ENCODE measurements at regions not wholly inside any gene's neighbourhood (a gene's known extent, or its start where the extent isn't known, plus 50 kb on each side); places are given as distances from the start of the nearest gene placed in this dataset.

DNA sequence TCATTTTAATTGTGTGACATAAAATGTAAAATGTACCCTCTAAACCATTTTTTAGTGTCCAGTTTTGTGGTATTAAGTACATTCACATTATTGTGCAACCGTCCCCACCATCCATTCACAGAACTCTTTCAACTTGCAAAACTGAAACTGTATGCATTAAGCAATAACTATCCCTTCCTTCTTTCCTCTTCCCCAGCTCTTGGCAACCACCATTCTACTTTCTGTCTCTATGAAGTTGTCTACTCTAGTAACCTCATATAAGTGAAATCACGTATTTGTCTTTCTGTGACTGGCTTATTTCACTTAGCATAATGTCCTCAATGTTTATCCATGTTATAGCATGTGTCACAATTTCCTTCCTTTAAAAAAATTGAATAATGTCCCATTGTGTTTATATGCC, 142.4 kb downstream of the C9orf152 start:
- Histone ChIP-seq H3K9ac (replicated peaks; ENCODE audit: extremely low read depth, insufficient read depth, low read length) (peak overlapping the region; percentile 26), H3K79me2 (ENCODE audit: control insufficient read depth, insufficient read depth, low read length) (peaks cover 90% of the 10 kb centered on the region), H4K20me1 (replicated peaks; ENCODE audit: control insufficient read depth, extremely low read depth, insufficient read depth, low read length) (peaks cover 3% of the 10 kb centered on the region), H3K9me3 (replicated peaks; ENCODE audit: control insufficient read depth, insufficient read depth, low read length) (no peaks in the 10 kb centered on the region), H3K4me3 (replicated peaks in 1 of 3; ENCODE audit: insufficient read depth in 1 of 3, low read depth in 1 of 3, low read length in 3 of 3) (no peak overlapping the region), H3K27ac (ENCODE audit: insufficient read depth, low read depth, low read length) (peak overlapping the region; percentile 59), H3K27me3 (ENCODE audit: control insufficient read depth in 2 of 2, insufficient read depth in 2 of 2, low read length in 2 of 2) (no peaks in the 10 kb centered on the region), H3K36me3 (ENCODE audit: control insufficient read depth in 2 of 2, extremely low read depth in 1 of 2, insufficient read depth in 2 of 2, low read length in 2 of 2) (peaks cover 2 to 6% of the 10 kb centered on the region in 2 experiments), H3K4me1 (ENCODE audit: control insufficient read depth, extremely low read depth, insufficient read depth, low read length) (peaks cover 64% of the 10 kb centered on the region), H2AFZ (ENCODE audit: low read depth, low read length) (no peak overlapping the region), H3K4me2 (ENCODE audit: insufficient read depth, low read length) (peak overlapping the region; percentile 24), H3K9me1 (replicated peaks; ENCODE audit: control insufficient read depth, extremely low read depth, insufficient read depth, low read length) (no peaks in the 10 kb centered on the region)
- no TSS peak for BruUV-seq (replicated peaks)
- dilution Hi-C loops (cut with MboI; ENCODE audit: extremely low pct_ligation_motif_present, low sequenced_read_pairs) (loop anchor here (10.0 kb wide), 1 partner anchor 161 kb away; no protein-coding TSS in a partner anchor), intact Hi-C loops (cut with micrococcal nuclease) (loop anchor here (1.0 to 10.0 kb wide), 2 partner anchors 78 to 189 kb away; partner anchors contain the start of gene TXN)
- peak; percentile 53 for FAIRE-seq
- CTCF ChIA-PET = interaction anchor here (1.1 to 1.6 kb wide), 2 partner anchors 9 to 10 kb away, joined by 3 to 4 read pairs; no protein-coding TSS in a partner anchor
- peak; percentile 65 for DNase-seq (ENCODE audit: low read depth, low spot score)
- POLR2A ChIA-PET = no interaction called here
- TF ChIP-seq POLR2AphosphoS5 (IDR thresholded peaks at IDR 0.05; ENCODE audit: insufficient read depth, low read depth, low read length) (no peak), JUN (IDR thresholded peaks at IDR 0.05; ENCODE audit: borderline replicate concordance, insufficient read depth, insufficient read length, low read depth) (peak; percentile 66), POLR2A (IDR thresholded peaks at IDR 0.05; ENCODE audit: low read depth, low read length) (no peak)

DNA sequence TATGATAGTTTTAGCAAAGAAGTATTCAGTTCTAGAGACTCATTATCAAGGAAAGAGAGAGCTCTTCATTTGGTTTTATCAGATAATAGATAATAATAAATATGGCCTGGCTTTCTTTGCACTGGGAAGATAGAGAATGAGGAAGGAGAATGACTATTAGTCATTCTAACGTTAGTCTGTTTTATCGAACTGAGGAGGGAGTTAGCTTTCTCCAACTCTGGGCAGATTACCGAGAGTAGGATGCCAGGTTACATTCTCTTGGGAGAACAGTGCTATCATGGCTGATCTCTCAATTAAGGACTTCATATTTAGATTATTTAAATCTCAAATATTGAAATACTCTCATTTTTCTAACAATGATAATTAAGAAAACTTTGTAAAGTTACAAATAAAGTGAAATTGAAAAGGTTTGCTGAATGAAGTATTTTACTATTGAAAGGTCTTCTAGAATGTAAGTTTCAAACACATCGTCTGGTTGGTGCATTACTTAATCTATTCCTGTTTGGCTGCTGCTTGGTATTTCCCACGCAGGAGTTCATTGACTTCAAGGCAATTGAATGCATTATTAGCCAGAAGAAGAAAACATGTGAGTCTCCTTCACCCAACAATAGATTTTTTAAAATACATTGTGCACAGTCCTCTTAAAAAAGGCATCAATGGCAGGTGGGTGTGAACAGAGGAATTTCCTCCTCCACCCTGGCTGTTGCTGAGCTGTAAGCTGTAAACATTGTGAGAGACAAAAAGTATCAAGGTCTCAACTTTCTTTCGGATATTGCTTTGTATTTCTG, 140.8 kb downstream of the C9orf152 start:
- Histone ChIP-seq H3K4me2 (ENCODE audit: insufficient read depth, low read length) (peak overlapping the region; percentile 73), H3K27ac (ENCODE audit: insufficient read depth, low read depth, low read length) (peak overlapping the region; percentile 42), H3K79me2 (ENCODE audit: control insufficient read depth, insufficient read depth, low read length) (peaks cover 91% of the 10 kb centered on the region), H3K4me3 (replicated peaks in 1 of 3; ENCODE audit: insufficient read depth in 1 of 3, low read depth in 1 of 3, low read length in 3 of 3) (no peak overlapping the region), H2AFZ (ENCODE audit: low read depth, low read length) (no peak overlapping the region), H3K9me3 (replicated peaks; ENCODE audit: control insufficient read depth, insufficient read depth, low read length) (no peaks in the 10 kb centered on the region), H3K4me1 (ENCODE audit: control insufficient read depth, extremely low read depth, insufficient read depth, low read length) (peaks cover 75% of the 10 kb centered on the region), H3K27me3 (ENCODE audit: control insufficient read depth in 2 of 2, insufficient read depth in 2 of 2, low read length in 2 of 2) (no peaks in the 10 kb centered on the region), H4K20me1 (replicated peaks; ENCODE audit: control insufficient read depth, extremely low read depth, insufficient read depth, low read length) (peaks cover 4% of the 10 kb centered on the region), H3K9me1 (replicated peaks; ENCODE audit: control insufficient read depth, extremely low read depth, insufficient read depth, low read length) (no peaks in the 10 kb centered on the region), H3K9ac (replicated peaks; ENCODE audit: extremely low read depth, insufficient read depth, low read length) (peak overlapping the region; percentile 32), H3K36me3 (ENCODE audit: control insufficient read depth in 2 of 2, extremely low read depth in 1 of 2, insufficient read depth in 2 of 2, low read length in 2 of 2) (peaks cover 0 to 6% of the 10 kb centered on the region in 2 experiments)
- no TSS peak for BruUV-seq (replicated peaks)
- dilution Hi-C loops (cut with MboI; ENCODE audit: extremely low pct_ligation_motif_present, low sequenced_read_pairs) = loop anchor here (10.0 kb wide), 1 partner anchor 162 kb away; no protein-coding TSS in a partner anchor
- CTCF ChIA-PET = interaction anchor here (0.6 to 1.1 kb wide), 6 partner anchors 9 to 164 kb away, joined by 3 to 7 read pairs (median 4); no protein-coding TSS in a partner anchor
- TF ChIP-seq GATA2 (IDR thresholded peaks at IDR 0.05; ENCODE audit: insufficient read depth, insufficient read length, low read depth, low read length) (no peak), CTCF (IDR thresholded peaks at IDR 0.05; ENCODE audit: extremely low read depth in 1 of 2, insufficient read depth in 1 of 2, low read depth in 1 of 2, low read length in 2 of 2) (no peak), JUN (IDR thresholded peaks at IDR 0.05; ENCODE audit: borderline replicate concordance, insufficient read depth, insufficient read length, low read depth) (peak; percentile 19), POLR2AphosphoS5 (IDR thresholded peaks at IDR 0.05; ENCODE audit: insufficient read depth, low read depth, low read length) (no peak), EZH2 (IDR thresholded peaks at IDR 0.05; ENCODE audit: borderline replicate concordance, low read depth, low read length, severe bottlenecking) (no peak)
- TF ChIP-seq, protein P1, sequence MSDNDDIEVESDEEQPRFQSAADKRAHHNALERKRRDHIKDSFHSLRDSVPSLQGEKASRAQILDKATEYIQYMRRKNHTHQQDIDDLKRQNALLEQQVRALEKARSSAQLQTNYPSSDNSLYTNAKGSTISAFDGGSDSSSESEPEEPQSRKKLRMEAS (IDR thresholded peaks at IDR 0.05; ENCODE audit: insufficient read depth, insufficient read length) = no peak
- intact Hi-C loops (cut with micrococcal nuclease) = loop anchor here (2.0 to 10.0 kb wide), 2 partner anchors 48 to 188 kb away; partner anchors contain the start of gene TXN
- DNase-seq (ENCODE audit: low read depth, low spot score) (peak; percentile 80), FAIRE-seq (peak; percentile 15)
- POLR2A ChIA-PET = no interaction called here

Data from endothelial cell of umbilical vein (primary cell).